CD1c-positive myeloid dendritic cell (primary cell): ENCODE measurements at regions not wholly inside any gene's neighbourhood (a gene's known extent, or its start where the extent isn't known, plus 50 kb on each side); places are given as distances from the start of the nearest gene placed in this dataset.
"Not testable (repeated sequence)": the region's sequence is repeated elsewhere in the genome, so short reads cannot be mapped to it uniquely, and the experiment has no call there.

Experiments
- DNase-seq: peaks from one replicate; pipeline ENCODE4 v3.0.0-alpha.2; 2016; ENCODE audit errors: extremely low spot score

DNA sequence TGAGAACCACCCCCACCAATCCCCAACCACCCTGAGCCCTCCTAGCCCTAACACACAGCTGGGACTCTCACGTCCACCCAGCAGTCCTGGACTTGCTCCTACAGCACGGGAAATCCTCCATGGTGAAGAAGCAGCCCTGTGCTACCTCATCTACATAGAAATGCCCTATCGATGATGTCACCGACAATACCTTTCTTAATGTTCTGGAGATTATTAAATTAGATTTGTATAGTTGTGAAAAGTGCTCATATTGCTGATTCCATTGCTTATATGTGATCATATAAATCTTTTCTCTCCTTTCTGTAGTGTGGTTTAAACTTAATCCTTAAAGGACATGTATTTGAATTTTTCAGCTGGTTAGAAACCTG lies 97.1 kb downstream of the PPIAL4G start:
- DNase-seq: not testable (repeated sequence)

DNA sequence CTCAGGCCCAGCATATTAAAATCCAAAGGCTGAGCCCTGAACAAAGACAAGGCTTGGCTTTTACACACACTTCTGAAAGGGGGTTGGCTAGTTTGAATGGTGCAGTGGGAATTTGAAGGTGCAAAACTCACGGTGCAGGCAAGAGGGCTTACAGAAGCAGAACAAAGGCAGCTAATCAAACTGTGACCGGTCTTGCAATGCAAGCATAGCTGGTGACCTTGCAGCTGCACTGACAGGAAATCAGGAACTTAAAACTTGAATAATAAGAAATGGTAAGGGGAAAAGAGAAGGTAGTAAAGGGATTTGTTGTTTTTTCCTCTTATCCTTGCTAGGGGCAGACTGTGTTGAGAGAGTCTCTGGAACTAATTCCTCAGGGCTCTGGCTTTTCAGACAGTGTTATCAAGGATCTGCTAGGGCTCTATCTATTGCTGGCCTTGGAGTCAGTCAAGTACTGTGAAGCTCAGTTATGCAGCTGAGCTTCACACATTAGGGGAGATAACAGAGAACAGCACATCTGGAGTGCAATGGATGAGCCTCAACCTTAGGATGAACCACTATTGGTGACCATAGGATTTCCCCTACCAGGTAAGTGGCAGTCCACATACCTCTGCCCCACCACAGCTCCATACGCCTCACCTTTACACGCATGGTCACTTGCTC lies 97.6 kb downstream of the PPIAL4G start:
- DNase-seq: no peak

DNA sequence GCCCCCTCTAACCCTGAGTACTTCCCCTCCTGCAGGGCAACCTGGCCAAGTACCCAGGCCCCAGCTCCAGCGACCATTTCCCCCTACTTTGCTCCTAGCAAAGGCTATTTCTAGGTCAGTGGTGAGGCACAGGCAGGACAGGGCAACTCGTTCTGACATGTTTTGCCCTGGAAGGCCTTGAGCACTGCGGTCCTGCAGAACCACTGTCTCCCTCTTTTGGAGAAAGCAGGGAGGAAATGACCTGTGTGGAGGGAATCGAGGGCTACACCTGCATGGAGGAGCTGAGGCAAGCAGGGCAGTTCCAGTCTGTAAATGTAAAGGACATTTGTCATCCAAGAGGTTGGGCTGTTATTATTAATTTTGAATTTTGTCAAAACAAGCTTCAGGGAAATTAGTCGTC lies 99.1 kb downstream of the PPIAL4G start:
- DNase-seq: no peak

DNA sequence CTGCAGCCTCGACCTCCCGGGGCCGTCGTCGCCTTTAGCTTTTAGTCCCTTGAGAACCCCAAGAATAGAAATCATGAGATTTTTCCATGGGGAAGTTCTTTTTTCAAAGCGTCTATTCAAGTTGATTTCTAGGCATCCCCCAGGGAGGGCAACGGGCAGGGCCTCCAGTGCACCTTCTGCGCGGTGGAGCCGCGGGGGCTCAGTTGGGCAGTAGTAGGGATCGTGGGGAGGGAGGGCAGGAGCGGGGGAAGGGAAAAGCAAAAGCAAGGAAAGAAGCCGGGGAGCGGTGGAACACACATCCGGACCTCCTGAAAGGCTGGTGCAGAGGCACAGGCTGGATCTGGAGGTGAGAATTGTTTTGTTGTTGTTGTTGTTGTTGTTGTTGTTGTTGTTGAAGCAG lies 103.4 kb downstream of the PPIAL4G start:
- DNase-seq: no peak

DNA sequence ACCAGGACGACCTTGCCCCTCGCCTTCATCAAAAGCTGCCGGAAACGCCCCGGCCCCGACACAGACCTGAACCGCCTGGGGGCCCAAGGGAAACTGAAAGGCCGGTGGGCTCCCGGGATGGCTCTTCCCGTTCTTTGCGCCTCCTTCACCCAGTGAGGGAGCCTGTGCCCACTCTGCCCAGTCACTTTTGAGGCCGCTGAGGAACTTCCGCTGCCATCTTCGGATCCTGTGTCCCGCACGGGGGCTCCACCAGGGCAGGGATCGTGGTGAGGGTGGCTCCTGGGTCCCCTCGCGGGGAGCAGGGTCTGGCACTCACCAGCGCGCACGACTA lies 104.0 kb downstream of the PPIAL4G start:
- DNase-seq: peak; percentile 18

DNA sequence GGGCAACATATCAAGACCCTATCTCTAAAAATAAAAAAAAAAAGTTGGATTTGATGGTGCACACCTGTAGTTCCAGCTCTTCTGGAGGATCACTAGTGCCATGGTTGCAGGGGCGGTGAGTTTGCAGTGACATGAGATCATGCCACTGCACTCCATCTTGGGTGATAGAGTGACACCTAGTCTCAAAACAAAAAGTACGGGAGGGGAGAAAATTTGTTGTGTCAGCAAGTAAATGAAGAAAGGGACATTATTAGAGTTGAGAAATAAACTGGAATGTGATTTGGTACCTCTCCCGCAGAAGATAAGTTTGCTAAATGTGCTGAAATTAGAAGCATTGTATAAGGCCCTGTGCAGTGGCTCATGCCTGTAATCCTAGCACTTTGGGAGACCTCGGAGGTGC lies 105.1 kb downstream of the PPIAL4G start:
- DNase-seq: not testable (repeated sequence)

DNA sequence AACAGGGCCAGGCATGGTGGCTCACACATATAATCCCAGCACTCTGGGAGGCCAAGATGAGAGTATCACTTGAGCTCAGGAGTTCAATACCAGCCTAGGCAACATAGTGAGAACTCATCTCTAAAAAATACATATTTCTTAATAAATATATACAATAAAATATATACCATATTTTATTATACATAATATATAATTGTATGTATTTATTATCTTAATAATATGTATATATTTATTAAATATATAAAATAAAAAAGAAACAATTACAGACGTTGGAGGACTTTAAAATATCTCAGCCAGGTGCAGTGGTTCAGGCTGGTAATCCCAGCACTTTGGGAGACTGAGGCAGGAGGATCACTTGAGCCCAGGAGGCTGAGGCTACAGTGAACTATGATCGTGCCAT lies 106.1 kb downstream of the PPIAL4G start:
- DNase-seq: not testable (repeated sequence)

DNA sequence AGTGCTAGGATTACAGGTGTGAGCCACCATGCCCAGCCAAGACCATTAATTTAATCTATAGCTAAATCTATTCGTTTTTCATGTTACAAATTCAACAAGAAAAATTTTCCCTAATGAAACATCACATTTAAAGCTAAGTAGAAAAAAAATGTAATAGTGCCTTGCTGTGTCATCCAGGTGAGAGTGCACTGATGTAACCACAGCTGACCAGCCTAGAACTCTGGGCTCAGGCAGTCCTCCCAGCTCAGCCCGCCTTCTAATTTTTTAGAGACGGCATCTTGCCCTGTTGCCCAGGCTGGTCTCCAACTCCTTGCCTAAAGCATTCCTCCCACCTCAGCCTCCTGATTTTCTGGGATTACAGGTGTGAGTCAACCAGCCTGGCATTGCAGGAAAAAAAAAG lies 109.0 kb downstream of the PPIAL4G start:
- no peak for DNase-seq

DNA sequence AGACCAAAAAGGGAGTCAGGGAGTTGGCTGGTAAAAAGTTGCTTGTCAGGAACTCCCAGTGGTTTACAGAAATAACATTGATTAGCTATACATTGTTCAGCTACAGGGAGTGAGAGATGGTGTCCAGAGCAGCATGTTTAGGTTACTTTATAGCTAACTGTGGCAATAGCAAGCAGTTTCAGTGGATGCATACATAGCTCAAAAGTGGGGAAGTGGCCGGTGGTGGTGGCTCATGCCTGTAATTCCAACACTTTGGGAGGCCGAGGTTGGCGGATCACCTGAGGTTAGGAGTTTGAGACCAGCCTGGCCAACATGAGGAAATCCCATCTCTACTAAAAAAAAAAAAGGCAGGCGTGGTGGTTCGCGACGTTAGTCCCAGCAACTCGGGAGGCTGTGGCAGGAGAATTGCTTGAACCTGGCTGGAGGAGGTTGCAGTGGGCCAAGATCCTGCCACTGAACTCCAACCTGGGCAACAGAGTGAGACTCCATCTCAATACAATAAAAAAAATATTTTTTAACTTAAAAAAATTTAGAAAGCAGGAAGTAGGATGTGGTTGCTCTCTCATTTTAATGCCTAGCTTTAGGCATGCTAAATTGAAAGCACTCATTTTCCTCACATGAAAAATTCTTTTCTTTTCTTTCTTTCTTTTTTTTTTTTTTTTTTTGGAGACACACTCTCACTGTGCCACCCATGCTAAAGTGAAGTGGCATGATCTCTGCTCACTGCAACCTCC lies 109.7 kb downstream of the PPIAL4G start:
- no peak for DNase-seq

DNA sequence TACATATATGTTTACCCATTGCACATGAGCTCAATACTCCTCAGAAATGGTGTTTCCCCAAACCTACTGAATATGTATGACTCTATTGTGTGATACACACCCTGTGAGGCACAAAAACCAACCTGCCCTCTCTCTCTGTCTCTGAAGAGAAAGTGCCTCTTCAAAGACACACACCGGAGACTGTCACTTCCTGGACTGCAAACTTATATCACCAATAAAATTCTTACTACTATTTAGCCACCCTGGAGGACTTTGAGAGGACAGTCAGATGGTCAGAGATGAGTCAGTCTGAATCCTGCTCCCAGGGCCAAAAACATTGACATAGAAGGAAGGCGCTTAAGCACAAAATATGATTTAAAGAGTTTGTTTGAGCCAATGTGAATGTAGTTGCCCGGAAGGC lies 110.4 kb downstream of the PPIAL4G start:
- DNase-seq: no peak

DNA sequence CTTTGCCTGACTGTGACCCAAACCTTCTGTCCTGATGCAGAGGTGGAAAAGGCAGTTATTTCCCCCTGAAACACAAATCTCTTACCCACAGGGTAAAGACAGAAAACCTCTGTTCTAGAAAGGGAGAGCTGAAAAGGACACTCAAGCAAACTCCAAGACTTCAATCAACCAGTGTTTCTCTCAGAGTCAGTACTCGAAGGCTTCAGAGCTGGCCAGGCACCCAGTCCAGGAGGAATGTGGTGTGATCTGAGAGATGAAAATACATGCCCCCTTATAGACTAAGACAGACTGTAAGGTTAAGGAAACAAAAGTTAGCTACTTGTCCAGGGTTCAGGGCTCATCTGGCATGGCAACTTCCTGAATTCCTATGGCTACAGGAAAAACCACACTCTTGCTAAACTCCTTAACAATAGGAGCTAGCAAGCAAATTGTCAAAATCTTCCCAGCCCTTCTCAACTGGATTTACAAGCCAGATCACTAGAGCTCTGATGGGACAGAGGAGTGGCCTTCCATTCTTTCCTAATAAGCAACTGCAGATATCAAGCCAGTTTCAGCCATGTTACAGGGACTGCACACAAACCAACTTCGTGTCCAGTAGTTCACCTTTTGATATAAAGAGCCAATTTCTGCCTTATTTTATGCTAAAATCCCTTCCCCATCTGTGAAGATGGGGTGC lies 110.9 kb downstream of the PPIAL4G start:
- not testable (repeated sequence) for DNase-seq

DNA sequence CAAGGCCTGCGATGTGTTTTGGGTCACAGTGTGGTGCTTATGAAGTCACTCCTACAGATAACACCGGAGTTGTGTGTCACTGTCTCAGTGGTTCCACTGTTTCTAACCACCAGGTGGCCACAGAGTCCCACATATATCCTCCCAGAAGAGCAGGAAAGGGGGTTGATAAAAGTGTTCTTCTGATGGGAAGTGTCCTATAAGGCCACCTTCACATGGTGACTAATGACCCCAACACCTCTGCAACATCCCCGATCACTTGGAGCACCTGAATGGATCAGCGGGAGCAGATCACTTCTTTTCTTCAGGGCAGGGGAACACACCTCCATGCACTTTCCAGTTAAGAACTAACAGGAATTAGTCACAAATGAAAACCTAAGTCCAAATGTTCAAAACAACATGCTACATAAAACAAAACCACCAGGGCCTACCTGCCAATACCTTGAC lies 111.5 kb downstream of the PPIAL4G start:
- DNase-seq: peak; percentile 68

DNA sequence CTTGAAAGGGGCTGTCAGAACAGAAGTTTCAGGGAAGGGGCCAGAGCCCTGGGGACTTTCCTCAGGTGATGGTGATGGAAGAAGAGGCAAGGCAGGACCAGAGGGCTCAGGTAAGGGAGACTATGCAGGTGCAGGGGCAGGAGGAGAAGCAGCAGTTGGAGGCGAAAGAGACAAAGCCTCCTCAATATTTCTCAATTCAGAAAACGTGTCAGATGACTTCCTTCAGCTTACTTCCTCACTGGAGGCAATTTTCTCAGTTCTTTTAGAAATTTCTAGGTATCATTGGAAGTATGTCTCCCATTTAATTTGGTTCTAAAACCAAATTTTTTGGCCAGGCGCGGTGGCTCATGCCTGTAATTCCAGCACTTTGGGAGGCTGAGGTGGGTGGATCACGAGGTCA lies 112.4 kb downstream of the PPIAL4G start:
- DNase-seq: peak; percentile 51

DNA sequence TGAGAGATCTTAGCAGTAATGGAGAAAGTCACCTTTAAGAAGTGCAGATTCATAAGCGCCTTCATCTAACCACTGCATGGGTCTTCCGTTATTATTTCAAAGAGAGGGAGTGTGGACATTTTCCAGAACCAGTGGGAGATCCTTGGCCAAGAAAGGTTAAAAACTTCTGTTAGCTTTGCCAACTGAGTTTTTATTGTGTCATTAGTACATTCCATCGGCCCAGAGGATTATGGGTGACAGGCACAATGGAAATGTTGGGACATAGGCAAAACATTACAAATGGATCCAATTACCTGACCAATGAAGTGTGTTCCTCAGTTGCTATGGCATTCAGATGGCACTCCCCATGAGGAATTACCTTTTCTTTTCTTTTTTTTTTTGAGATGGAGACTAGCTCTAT lies 115.5 kb downstream of the PPIAL4G start:
- no peak for DNase-seq

DNA sequence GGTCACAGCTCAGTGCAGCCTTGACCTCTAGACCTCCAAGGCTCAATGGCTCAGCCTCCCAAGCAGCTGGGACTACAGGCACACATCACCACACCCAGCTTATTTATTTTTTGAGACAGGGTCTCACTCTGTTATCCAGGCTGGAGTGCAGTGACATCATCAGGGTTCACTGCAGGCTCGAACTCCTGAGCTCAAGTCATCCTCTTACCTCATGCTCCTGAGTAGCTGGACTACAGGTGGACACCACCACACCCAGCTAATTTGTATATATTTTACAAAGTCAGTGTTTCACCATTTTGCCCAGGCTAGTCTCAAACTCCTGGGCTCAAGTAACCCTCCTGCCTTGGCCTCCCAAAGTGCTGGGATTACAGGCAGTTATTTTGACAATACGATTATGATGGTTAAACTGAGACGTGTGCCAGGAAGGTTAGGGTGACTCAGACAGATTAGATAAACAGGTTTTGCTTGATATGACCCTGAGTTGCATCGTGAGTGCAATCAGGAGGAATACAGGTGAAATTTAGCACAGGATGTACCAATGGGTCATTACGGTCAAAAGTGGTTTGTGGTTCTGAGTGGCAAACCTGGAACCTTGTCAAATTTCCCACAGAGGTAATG lies 116.9 kb downstream of the PPIAL4G start:
- not testable (repeated sequence) for DNase-seq

DNA sequence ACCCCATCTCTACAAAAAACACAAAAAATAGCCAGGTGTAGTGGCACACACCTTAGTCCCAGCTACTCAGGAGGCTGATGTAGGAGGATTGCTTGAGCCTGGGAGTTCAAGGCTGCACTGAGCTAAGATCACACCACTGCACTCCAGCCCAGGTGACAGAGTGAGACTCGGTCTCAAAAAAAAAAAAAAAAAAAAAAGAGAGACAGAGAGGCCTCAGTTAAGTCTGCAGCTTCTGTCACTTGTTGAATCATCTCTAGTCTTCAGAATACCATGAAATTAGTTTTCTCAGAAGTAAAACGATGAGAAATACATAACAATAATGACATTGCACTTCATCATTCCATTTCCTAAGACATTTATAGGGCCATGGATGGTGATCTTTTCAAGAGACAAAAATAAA lies 118.0 kb downstream of the PPIAL4G start:
- DNase-seq: not testable (repeated sequence)

DNA sequence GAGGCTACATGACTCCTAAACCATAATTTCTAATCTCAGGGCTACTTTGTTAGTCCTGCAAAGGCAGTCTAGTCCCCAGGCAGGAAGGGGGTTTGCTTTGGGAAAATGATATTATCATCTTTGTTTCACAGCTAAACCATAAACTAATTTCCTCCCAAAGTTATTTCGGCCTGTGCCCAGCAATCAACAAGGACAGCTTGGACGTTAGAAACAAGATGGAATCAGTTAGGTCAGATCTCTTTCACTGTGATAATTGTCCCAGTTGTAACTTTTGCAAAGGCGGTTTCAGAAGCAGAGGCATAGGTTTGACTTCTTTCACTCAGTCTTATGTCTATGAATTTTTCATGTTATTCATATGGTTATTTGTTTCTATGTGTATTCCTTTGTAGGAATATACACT lies 119.1 kb downstream of the PPIAL4G start:
- not testable (repeated sequence) for DNase-seq

DNA sequence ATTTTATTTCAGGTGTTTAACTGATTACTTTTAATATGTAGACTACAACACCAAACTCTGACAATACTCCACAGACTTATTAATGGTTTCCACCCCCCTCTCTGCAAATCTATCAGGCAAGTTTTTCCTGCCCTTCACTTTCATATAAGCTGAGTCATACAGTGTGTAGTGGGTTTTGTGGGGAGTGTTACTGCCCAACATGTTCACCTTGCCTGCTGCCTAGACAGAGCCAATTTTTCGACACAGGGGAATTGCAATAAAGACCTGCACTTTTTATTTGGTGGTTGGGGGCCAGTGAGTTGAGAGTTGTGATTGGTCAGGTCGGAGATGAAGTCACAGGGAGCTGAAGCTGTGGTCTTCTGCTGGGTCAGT lies 119.7 kb downstream of the PPIAL4G start:
- no peak for DNase-seq

DNA sequence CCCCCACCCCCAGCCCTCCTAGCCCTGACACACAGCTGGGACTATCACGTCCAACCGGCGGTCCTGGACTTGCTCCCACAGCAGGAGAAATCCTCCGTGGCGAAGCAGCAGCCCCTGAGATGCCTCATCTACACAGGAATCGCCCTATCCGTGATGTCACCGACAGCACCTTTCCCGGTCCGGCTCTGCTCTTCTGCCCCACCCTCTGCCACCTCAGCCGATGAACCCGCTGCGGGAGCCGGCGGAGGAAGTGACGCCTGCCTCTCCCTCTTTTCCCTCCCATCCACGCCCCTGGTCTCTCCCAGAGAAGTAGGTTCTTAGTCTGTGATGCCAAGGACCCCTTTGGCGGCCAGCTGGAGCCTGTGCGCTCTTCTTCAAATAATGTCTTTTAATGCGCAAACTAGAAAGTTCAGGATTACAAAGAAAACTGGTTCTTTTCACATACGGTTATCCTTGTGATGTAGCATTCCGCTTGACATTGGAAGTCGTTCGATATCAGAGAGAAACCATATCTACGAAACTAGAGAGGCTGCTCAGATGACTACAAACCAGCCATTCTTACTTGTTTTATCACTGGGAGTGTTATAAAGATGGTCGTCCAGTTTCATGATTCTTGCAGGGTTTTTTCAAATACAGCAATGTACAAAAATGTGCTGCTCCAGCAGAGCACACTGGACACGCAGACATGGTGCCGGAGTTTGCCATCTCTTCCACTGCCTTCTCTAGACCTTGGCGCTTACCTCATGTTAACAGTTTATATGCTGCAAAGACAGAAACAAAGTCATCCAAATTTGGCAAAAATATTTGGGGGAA lies 120.3 kb downstream of the PPIAL4G start:
- DNase-seq: peak; percentile 23

DNA sequence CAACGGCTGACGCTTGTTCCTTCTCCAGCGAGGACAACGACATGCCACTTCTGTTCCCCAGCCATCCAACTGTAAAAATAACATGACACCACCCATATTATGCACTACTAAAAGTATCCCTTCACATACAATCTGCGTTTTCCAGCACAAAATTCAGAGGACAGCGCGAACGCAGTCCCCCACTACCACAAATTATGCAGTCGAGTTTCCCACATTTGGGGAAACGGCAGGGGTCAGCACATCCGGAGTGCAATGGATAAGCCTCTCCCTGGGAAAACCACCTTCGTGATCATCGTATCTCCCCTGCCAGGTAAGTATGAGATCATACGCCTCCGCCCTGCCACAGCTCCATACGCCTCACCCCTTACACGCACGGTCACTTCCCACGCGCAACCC lies 120.9 kb downstream of the PPIAL4G start:
- peak; percentile 22 for DNase-seq

DNA sequence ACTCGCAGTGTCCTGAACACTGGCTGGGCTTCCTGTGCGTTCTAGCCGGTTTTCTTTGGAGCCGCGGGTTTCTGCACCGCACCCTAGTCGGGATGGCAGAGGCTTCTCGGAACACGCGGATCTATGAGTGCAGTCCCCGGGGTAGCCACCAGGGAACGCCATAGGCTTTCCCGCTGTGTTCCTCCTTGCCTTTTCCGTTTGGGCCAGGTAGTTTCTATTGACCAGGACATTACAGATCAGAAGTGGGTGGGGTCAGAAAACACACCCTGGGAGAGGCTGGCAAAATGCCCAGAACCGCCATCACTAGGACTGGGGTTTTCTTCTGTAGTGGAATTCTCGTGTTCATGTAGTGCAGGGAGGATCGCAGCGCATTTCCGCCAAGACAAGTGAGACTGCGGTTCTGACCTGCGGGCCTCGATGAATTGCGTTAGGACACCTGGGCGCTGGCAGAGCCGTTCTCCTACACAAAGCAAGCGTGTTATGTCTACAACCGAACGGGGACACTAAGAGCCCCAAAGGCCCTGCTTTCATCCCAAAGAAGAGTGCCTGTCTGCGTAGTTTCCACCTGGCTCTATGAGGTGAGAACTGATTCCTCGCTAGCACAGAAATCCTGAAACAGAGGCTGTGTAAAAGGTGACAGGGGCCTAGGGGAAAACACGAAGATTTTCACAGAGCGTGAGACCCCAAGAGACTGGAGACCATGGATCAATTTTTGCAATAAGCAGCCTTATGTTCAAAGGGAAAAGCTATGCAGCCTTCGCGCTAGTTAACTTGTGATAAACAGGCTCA lies 121.5 kb downstream of the PPIAL4G start:
- peak; percentile 31 for DNase-seq
